HepG2 (cell line): ENCODE measurements at regions not wholly inside any gene's neighbourhood (a gene's known extent, or its start where the extent isn't known, plus 50 kb on each side); places are given as distances from the start of the nearest gene placed in this dataset.

ENCODE experiments used
- ATAC-seq: fragments of 200-7000 bp; cut with Tn5 transposase; 3 replicates; pipeline ENCODE4 v1.9.1; 2020; ENCODE audit warnings: mild to moderate bottlenecking, moderate library complexity
- BruUV-seq: library from RNA; stranded (reverse); fragments of 400-500 nt; replicated peaks from 2 replicates; lab custom pipeline; 2021; lab: Mats Ljungman, UMichigan
- CTCF ChIA-PET: fragments of 300-600 bp; formaldehyde crosslinking; extraction: SDS; loops from one replicate; lab custom pipeline; 2021; ENCODE audit warnings: low total read pairs, inconsistent platforms, low intra/inter-chr PET ratio; lab: Yijun Ruan, JAX
- POLR2A ChIA-PET: fragments of 350-600 bp; sonication (Branson Sonifier 250); formaldehyde crosslinking; loops from one replicate; lab custom pipeline; 2020; ENCODE audit warnings: antibody characterized with exemption, inconsistent platforms; lab: Yijun Ruan, JAX
- DNase-seq: peaks from one replicate; pipeline ENCODE4 v3.0.0-alpha.2; 2015; ENCODE audit warnings: low spot score
- FAIRE-seq: peaks from 3 replicates; lab custom pipeline; 2011; peaks lifted over from hg19 to GRCh38; lab: Jason Lieb, UNC
- H2AFZ ChIP-seq: one replicate; pipeline ENCODE4 v1.6.1; 2011; ENCODE audit warnings: low read length, inconsistent platforms
- H3K27ac ChIP-seq: fragments of 300-600 bp; 3 replicates; pipeline ENCODE4 v1.8.0; 2011; ENCODE audit warnings: mixed run types, mild to moderate bottlenecking, mixed read lengths, low read length, inconsistent platforms; ENCODE audit not compliant: insufficient read depth; ENCODE audit errors: extremely low read length
- H3K27me3 ChIP-seq, 2 experiments: fragments of 200-600 bp in 1 of 2; 2 replicates in 1 of 2; 3 replicates in 1 of 2; pipeline versions ENCODE4 v1.6.0 to v1.8.0; 2011; ENCODE audit warnings: low read length in 2 of 2, mild to moderate bottlenecking in 2 of 2, moderate library complexity in 2 of 2, inconsistent platforms in 1 of 2; ENCODE audit not compliant: insufficient read depth in 2 of 2, control insufficient read depth in 1 of 2
- H3K36me3 ChIP-seq, 2 experiments: fragments of 200-600 bp in 1 of 2; replicated peaks in 1 of 2; 2 replicates in 1 of 2; 3 replicates in 1 of 2; pipeline versions ENCODE4 v1.5.1 to v1.8.0; 2011; ENCODE audit warnings: low read length in 2 of 2, inconsistent platforms in 1 of 2; ENCODE audit not compliant: insufficient read depth in 2 of 2, control insufficient read depth in 1 of 2
- H3K4me1 ChIP-seq: 2 replicates; pipeline ENCODE4 v1.5.1; 2012; ENCODE audit warnings: low read length, inconsistent platforms; ENCODE audit not compliant: insufficient read depth
- H3K4me2 ChIP-seq: 2 replicates; pipeline ENCODE4 v1.6.0; 2011; ENCODE audit warnings: low read depth, low read length, inconsistent platforms
- H3K4me3 ChIP-seq, 3 experiments: fragments of 200-600 bp in 1 of 3; sonication (generic), shearing (Covaris generic) in 1 of 3; replicated peaks in 1 of 3; 2 replicates each; pipeline ENCODE4 v1.5.1; 2011 to 2016; ENCODE audit warnings: low read length in 3 of 3, inconsistent platforms in 2 of 3, low read depth in 2 of 3, mild to moderate bottlenecking in 2 of 3, control low read depth in 1 of 3, mixed read lengths in 1 of 3; ENCODE audit not compliant: insufficient read depth in 1 of 3
- H3K79me2 ChIP-seq: one replicate; pipeline ENCODE4 v1.6.1; 2011; ENCODE audit warnings: low read length, inconsistent platforms; ENCODE audit not compliant: insufficient read depth
- H3K9ac ChIP-seq: 2 replicates; pipeline ENCODE4 v1.6.0; 2011; ENCODE audit warnings: mild to moderate bottlenecking, low read depth, low read length, inconsistent platforms; ENCODE audit not compliant: insufficient read depth
- H3K9me3 ChIP-seq: 2 replicates; pipeline ENCODE4 v1.5.1; 2012; ENCODE audit warnings: mild to moderate bottlenecking, low read length
- H4K20me1 ChIP-seq: 2 replicates; pipeline ENCODE4 v1.6.0; 2011; ENCODE audit warnings: inconsistent platforms, mild to moderate bottlenecking, low read length, moderate library complexity; ENCODE audit not compliant: insufficient read depth
- ETV5 ChIP-seq: IDR thresholded peaks from 2 replicates; pipeline ENCODE4 v1.6.1; 2018; ENCODE audit warnings: missing biosample characterization, missing genetic modification reagents, inconsistent platforms, borderline replicate concordance
- GABPB1 ChIP-seq: IDR thresholded peaks from 2 replicates; pipeline ENCODE4 v1.6.1; 2016; ENCODE audit warnings: mild to moderate bottlenecking, missing genetic modification reagents, moderate library complexity, missing compliant biosample characterization
- HOXA7 ChIP-seq: sonication (generic); formaldehyde crosslinking; IDR thresholded peaks from 2 replicates; pipeline ENCODE4 v1.8.1; 2022; ENCODE audit warnings: mild to moderate bottlenecking, missing genetic modification reagents, moderate library complexity
- KMT2A ChIP-seq: sonication (generic); formaldehyde crosslinking; IDR thresholded peaks from 2 replicates; pipeline ENCODE4 v1.4.0; 2020; ENCODE audit warnings: missing genetic modification reagents
- SMYD3 ChIP-seq: sonication (generic); formaldehyde crosslinking; IDR thresholded peaks from 2 replicates; pipeline ENCODE4 v1.8.1; 2023; ENCODE audit warnings: mild to moderate bottlenecking, missing genetic modification reagents
- STAG1 ChIP-seq: sonication (generic); formaldehyde crosslinking; IDR thresholded peaks from 2 replicates; pipeline ENCODE4 v1.4.0; 2020; ENCODE audit warnings: missing genetic modification reagents
- ZBTB20 ChIP-seq: sonication (generic); formaldehyde crosslinking; IDR thresholded peaks from 2 replicates; pipeline ENCODE4 v1.8.1; 2023; ENCODE audit warnings: missing genetic modification reagents, low read depth, mild to moderate bottlenecking, borderline replicate concordance
- ZKSCAN5 ChIP-seq: sonication (generic); formaldehyde crosslinking; IDR thresholded peaks from 2 replicates; pipeline ENCODE4 v1.5.1; 2020; ENCODE audit warnings: mild to moderate bottlenecking, missing genetic modification reagents
- ZNF160 ChIP-seq: sonication (generic); formaldehyde crosslinking; IDR thresholded peaks from 2 replicates; pipeline ENCODE4 v1.8.0; 2022; ENCODE audit warnings: mild to moderate bottlenecking, inconsistent platforms, missing genetic modification reagents
- WGBS: methylation state at CpG from one replicate; pipeline ENCODE4 v1.1.6; 2017; ENCODE audit warnings: low lambda C conversion rate; 5-methylcytosine and 5-hydroxymethylcytosine counted together
- in situ Hi-C: cut with HindIII; loops from 2 replicates; pipeline ENCODE4 v1.10.0; 2017; ENCODE audit warnings: low pct_unique_long_range_greater_than_20kb; ENCODE audit not compliant: extremely low pct_ligation_motif_present
- intact Hi-C: fragments of 100-400 bp; cut with micrococcal nuclease; formaldehyde crosslinking; loops from one replicate; pipeline ENCODE4 v1.10.0; 2022; ENCODE audit not compliant: unreplicated experiment
- TF ChIP-seq, protein P1 (sequence below): IDR thresholded peaks from 2 replicates; pipeline ENCODE4 v1.6.1; 2016; ENCODE audit warnings: missing compliant biosample characterization, missing genetic modification reagents, borderline replicate concordance
- TF ChIP-seq, protein P2 (sequence below): sonication (generic); formaldehyde crosslinking; IDR thresholded peaks from 2 replicates; pipeline ENCODE4 v1.4.0; 2020; ENCODE audit warnings: low read depth, mild to moderate bottlenecking, missing genetic modification reagents
- TF ChIP-seq, protein P3 (sequence below): sonication (generic); formaldehyde crosslinking; IDR thresholded peaks from 2 replicates; pipeline ENCODE4; 2020; ENCODE audit warnings: missing genetic modification reagents, mild to moderate bottlenecking, borderline replicate concordance
- TF ChIP-seq, protein P4 (sequence below): sonication (generic); formaldehyde crosslinking; IDR thresholded peaks from 2 replicates; pipeline ENCODE4 v1.5.1; 2020; ENCODE audit warnings: mild to moderate bottlenecking, missing genetic modification reagents, moderate library complexity
- TF ChIP-seq, protein P5 (sequence below): sonication (generic); formaldehyde crosslinking; IDR thresholded peaks from 2 replicates; pipeline ENCODE4 v1.5.0; 2020; ENCODE audit warnings: missing genetic modification reagents
- TF ChIP-seq, protein P6 (sequence below): sonication (generic); formaldehyde crosslinking; conservative IDR thresholded peaks from 2 replicates; pipeline ENCODE4 v1.4.0; 2020; ENCODE audit warnings: missing genetic modification reagents
- TF ChIP-seq, protein P7 (sequence below): sonication (generic); formaldehyde crosslinking; conservative IDR thresholded peaks from 2 replicates; pipeline ENCODE4 v1.8.1; 2023; ENCODE audit warnings: missing genetic modification reagents

DNA sequence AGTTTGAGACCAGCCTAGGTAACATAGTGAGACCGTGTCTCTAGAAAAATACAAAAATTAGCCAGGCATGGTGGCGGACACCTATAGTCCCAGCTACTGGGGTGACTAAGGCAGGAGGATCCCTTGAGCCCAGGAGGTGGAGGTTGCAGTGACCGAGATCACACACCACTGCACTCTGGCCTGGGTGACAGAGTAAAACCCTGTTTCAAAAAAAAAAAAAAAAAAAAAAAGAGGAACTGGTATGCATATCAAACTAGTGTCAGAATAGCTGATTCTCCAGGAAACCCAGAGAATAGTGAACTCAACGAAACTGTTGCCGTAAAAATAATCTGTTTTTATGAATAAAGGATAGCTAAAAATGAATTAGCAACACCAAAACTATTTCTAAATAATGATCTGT, 126.6 kb upstream of the BASP1 start:
- intact Hi-C loops = no loop called here
- Histone ChIP-seq H3K4me2 (no peak overlapping the region), H2AFZ (no peak overlapping the region), H3K4me3 (no peak overlapping the region), H3K27me3 (no peaks in the 10 kb centered on the region), H3K79me2 (no peaks in the 10 kb centered on the region), H4K20me1 (no peaks in the 10 kb centered on the region), H3K9ac (no peak overlapping the region), H3K9me3 (no peaks in the 10 kb centered on the region), H3K4me1 (0 out of 2 replicates have a peak, but pooled peaks cover 7% of the 10 kb centered on the region), H3K27ac (no peak overlapping the region), H3K36me3 (no peaks in the 10 kb centered on the region)
- 74% methylated on average over 5 of the region's 5 CpGs for WGBS
- DNase-seq (no peak), ATAC-seq (no peak), FAIRE-seq (no peak)
- CTCF ChIA-PET = no interaction called here
- BruUV-seq = no TSS peak
- POLR2A ChIA-PET = no interaction called here
- in situ Hi-C loops = no loop called here
- no peak for TF ChIP-seq GABPB1 (CRISPR knock-in tag)
- no peak for TF ChIP-seq ETV5 (CRISPR knock-in tag)
- TF ChIP-seq ZKSCAN5 = no peak
- TF ChIP-seq, protein P1, sequence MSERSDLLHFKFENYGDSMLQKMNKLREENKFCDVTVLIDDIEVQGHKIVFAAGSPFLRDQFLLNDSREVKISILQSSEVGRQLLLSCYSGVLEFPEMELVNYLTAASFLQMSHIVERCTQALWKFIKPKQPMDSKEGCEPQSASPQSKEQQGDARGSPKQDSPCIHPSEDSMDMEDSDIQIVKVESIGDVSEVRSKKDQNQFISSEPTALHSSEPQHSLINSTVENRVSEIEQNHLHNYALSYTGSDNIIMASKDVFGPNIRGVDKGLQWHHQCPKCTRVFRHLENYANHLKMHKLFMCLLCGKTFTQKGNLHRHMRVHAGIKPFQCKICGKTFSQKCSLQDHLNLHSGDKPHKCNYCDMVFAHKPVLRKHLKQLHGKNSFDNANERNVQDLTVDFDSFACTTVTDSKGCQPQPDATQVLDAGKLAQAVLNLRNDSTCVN (CRISPR knock-in tag) = no peak
- TF ChIP-seq SMYD3 (CRISPR knock-in tag) = no peak
- TF ChIP-seq, protein P2, sequence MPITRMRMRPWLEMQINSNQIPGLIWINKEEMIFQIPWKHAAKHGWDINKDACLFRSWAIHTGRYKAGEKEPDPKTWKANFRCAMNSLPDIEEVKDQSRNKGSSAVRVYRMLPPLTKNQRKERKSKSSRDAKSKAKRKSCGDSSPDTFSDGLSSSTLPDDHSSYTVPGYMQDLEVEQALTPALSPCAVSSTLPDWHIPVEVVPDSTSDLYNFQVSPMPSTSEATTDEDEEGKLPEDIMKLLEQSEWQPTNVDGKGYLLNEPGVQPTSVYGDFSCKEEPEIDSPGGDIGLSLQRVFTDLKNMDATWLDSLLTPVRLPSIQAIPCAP (CRISPR knock-in tag) = no peak
- no peak for TF ChIP-seq KMT2A
- TF ChIP-seq HOXA7 = no peak
- TF ChIP-seq, protein P3, sequence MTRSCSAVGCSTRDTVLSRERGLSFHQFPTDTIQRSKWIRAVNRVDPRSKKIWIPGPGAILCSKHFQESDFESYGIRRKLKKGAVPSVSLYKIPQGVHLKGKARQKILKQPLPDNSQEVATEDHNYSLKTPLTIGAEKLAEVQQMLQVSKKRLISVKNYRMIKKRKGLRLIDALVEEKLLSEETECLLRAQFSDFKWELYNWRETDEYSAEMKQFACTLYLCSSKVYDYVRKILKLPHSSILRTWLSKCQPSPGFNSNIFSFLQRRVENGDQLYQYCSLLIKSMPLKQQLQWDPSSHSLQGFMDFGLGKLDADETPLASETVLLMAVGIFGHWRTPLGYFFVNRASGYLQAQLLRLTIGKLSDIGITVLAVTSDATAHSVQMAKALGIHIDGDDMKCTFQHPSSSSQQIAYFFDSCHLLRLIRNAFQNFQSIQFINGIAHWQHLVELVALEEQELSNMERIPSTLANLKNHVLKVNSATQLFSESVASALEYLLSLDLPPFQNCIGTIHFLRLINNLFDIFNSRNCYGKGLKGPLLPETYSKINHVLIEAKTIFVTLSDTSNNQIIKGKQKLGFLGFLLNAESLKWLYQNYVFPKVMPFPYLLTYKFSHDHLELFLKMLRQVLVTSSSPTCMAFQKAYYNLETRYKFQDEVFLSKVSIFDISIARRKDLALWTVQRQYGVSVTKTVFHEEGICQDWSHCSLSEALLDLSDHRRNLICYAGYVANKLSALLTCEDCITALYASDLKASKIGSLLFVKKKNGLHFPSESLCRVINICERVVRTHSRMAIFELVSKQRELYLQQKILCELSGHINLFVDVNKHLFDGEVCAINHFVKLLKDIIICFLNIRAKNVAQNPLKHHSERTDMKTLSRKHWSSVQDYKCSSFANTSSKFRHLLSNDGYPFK (CRISPR knock-in tag) = no peak
- TF ChIP-seq, protein P4, sequence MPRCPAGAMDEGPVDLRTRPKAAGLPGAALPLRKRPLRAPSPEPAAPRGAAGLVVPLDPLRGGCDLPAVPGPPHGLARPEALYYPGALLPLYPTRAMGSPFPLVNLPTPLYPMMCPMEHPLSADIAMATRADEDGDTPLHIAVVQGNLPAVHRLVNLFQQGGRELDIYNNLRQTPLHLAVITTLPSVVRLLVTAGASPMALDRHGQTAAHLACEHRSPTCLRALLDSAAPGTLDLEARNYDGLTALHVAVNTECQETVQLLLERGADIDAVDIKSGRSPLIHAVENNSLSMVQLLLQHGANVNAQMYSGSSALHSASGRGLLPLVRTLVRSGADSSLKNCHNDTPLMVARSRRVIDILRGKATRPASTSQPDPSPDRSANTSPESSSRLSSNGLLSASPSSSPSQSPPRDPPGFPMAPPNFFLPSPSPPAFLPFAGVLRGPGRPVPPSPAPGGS = no peak
- TF ChIP-seq, protein P5, sequence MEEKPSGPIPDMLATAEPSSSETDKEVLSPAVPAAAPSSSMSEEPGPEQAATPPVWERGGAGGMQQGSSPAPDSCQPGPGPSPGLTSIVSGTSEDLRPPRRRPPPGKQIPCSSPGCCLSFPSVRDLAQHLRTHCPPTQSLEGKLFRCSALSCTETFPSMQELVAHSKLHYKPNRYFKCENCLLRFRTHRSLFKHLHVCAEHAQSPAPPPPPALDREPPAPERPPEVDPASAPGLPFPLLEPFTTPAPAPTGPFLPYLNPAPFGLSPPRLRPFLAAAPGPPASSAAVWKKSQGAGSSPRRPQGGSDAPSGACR (CRISPR knock-in tag) = no peak
- TF ChIP-seq, protein P6, sequence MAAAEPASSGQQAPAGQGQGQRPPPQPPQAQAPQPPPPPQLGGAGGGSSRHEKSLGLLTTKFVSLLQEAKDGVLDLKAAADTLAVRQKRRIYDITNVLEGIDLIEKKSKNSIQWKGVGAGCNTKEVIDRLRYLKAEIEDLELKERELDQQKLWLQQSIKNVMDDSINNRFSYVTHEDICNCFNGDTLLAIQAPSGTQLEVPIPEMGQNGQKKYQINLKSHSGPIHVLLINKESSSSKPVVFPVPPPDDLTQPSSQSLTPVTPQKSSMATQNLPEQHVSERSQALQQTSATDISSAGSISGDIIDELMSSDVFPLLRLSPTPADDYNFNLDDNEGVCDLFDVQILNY (CRISPR knock-in tag) = no peak
- TF ChIP-seq ZBTB20 = no peak
- no peak for TF ChIP-seq ZNF160 (CRISPR knock-in tag)
- no peak for TF ChIP-seq STAG1 (CRISPR knock-in tag)
- TF ChIP-seq, protein P7, sequence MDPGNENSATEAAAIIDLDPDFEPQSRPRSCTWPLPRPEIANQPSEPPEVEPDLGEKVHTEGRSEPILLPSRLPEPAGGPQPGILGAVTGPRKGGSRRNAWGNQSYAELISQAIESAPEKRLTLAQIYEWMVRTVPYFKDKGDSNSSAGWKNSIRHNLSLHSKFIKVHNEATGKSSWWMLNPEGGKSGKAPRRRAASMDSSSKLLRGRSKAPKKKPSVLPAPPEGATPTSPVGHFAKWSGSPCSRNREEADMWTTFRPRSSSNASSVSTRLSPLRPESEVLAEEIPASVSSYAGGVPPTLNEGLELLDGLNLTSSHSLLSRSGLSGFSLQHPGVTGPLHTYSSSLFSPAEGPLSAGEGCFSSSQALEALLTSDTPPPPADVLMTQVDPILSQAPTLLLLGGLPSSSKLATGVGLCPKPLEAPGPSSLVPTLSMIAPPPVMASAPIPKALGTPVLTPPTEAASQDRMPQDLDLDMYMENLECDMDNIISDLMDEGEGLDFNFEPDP (CRISPR knock-in tag) = no peak
